SK-N-SH (cell line): ENCODE measurements at regions not wholly inside any gene's neighbourhood (a gene's known extent, or its start where the extent isn't known, plus 50 kb on each side); places are given as distances from the start of the nearest gene placed in this dataset.
"Not testable (repeated sequence)": the region's sequence is repeated elsewhere in the genome, so short reads cannot be mapped to it uniquely, and the experiment has no call there.

Experiments used
- CTCF ChIA-PET: fragments of 300-600, 350-600 bp; formaldehyde crosslinking; extraction: SDS; loops from one replicate; lab custom pipeline; 2021; lab: Yijun Ruan, JAX
- POLR2A ChIA-PET: fragments of 350-600 bp; sonication (Branson Sonifier 250); formaldehyde crosslinking; extraction: SDS; loops from one replicate; lab custom pipeline; 2020; ENCODE audit warnings: antibody characterized with exemption, inconsistent platforms; lab: Yijun Ruan, JAX
- DNase-seq: peaks from one replicate; pipeline ENCODE4 v3.0.0; 2012
- H2AFZ ChIP-seq: fragments of 200-600 bp; sonication (generic); 2 replicates; pipeline ENCODE4 v1.8.1; 2016; ENCODE audit warnings: antibody characterized with exemption, mild to moderate bottlenecking, low read depth
- H3F3A ChIP-seq: fragments of 200-600 bp; sonication (generic); replicated peaks from 2 replicates; pipeline ENCODE3; 2016; ENCODE audit warnings: antibody characterized with exemption, mild to moderate bottlenecking; ENCODE audit not compliant: insufficient read depth
- H3K27ac ChIP-seq, 2 experiments: fragments of 200-500 bp in 1 of 2; fragments of 200-600 bp in 1 of 2; sonication (Bioruptor generic) in 1 of 2; sonication (generic), shearing (Covaris generic) in 1 of 2; 2 replicates each; pipeline versions ENCODE4 v1.5.1 to v1.6.1; 2014 to 2016; ENCODE audit warnings: low read depth in 2 of 2, inconsistent platforms in 1 of 2, low read length in 1 of 2, mild to moderate bottlenecking in 1 of 2, mixed read lengths in 1 of 2
- H3K27me3 ChIP-seq: fragments of 200-600 bp; sonication (generic), shearing (Covaris generic); 2 replicates; pipeline ENCODE4 v1.6.1; 2016; ENCODE audit warnings: mixed run types; ENCODE audit not compliant: insufficient read depth
- H3K36me3 ChIP-seq, 2 experiments: fragments of 200-500 bp in 1 of 2; fragments of 200-600 bp in 1 of 2; sonication (Bioruptor generic) in 1 of 2; sonication (generic) in 1 of 2; replicated peaks in 1 of 2; 2 replicates each; pipeline versions ENCODE3 to v1.5.1; 2014 to 2016; ENCODE audit warnings: low read length in 1 of 2, mild to moderate bottlenecking in 1 of 2; ENCODE audit not compliant: insufficient read depth in 2 of 2, control insufficient read depth in 1 of 2
- H3K4me1 ChIP-seq, 2 experiments: fragments of 200-500 bp in 1 of 2; fragments of 200-600 bp in 1 of 2; sonication (Bioruptor generic) in 1 of 2; sonication (generic), shearing (Covaris generic) in 1 of 2; 2 replicates each; pipeline versions ENCODE4 v1.5.1 to v1.6.1; 2014 to 2016; ENCODE audit warnings: low read depth in 1 of 2, low read length in 1 of 2, mixed run types in 1 of 2; ENCODE audit not compliant: insufficient read depth in 2 of 2, control insufficient read depth in 1 of 2
- H3K4me2 ChIP-seq: fragments of 200-600 bp; sonication (generic), shearing (Covaris generic); 2 replicates; pipeline ENCODE4 v1.6.1; 2017; ENCODE audit warnings: mixed run types
- H3K4me3 ChIP-seq, 2 experiments: fragments of 200-500 bp in 1 of 2; fragments of 200-600 bp in 1 of 2; sonication (Bioruptor generic) in 1 of 2; sonication (generic), shearing (Covaris generic) in 1 of 2; 2 replicates each; pipeline versions ENCODE4 v1.5.1 to v1.8.1; 2014 to 2016; ENCODE audit warnings: low read depth in 2 of 2, inconsistent platforms in 1 of 2, low read length in 1 of 2, mild to moderate bottlenecking in 1 of 2, mixed read lengths in 1 of 2, moderate library complexity in 1 of 2
- H3K79me2 ChIP-seq: fragments of 200-600 bp; sonication (generic); 2 replicates; pipeline ENCODE4 v1.8.1; 2017; ENCODE audit warnings: mild to moderate bottlenecking; ENCODE audit not compliant: insufficient read depth
- H3K9ac ChIP-seq: fragments of 200-600 bp; sonication (generic); 2 replicates; pipeline ENCODE4 v1.6.1; 2017; ENCODE audit warnings: mixed run types
- H3K9me2 ChIP-seq: fragments of 200-600 bp; sonication (generic); 2 replicates; pipeline ENCODE4 v1.6.1; 2017; ENCODE audit warnings: mixed run types
- H3K9me3 ChIP-seq: fragments of 200-600 bp; sonication (generic); 2 replicates; pipeline ENCODE4 v1.6.1; 2017; ENCODE audit warnings: mixed run types, mild to moderate bottlenecking, moderate library complexity
- H4K20me1 ChIP-seq: fragments of 200-600 bp; sonication (generic); 2 replicates; pipeline ENCODE4 v1.6.1; 2017; ENCODE audit warnings: mild to moderate bottlenecking, mixed run types; ENCODE audit not compliant: insufficient read depth
- ELF1 ChIP-seq: IDR thresholded peaks from 2 replicates; pipeline ENCODE4 v1.4.0; 2012
- EZH2phosphoT487 ChIP-seq: fragments of 200-600 bp; sonication (generic); IDR thresholded peaks from 2 replicates; pipeline ENCODE4 v1.6.1; 2017; ENCODE audit warnings: low read depth, mixed run types, mild to moderate bottlenecking, antibody characterized with exemption, moderate library complexity, borderline replicate concordance
- FOSL2 ChIP-seq: IDR thresholded peaks from 2 replicates; pipeline ENCODE4 v1.4.0; 2012; ENCODE audit warnings: low read depth, mild to moderate bottlenecking, moderate library complexity, borderline replicate concordance
- FOXJ3 ChIP-seq: sonication (generic); formaldehyde crosslinking; IDR thresholded peaks from 2 replicates; pipeline ENCODE4 v1.5.1; 2020; ENCODE audit warnings: mild to moderate bottlenecking, missing genetic modification reagents
- FOXM1 ChIP-seq: IDR thresholded peaks from 2 replicates; pipeline ENCODE4 v1.4.0; 2012; ENCODE audit warnings: low read depth, mild to moderate bottlenecking
- IRF3 ChIP-seq: fragments of 150-350 bp; IDR thresholded peaks from 2 replicates; pipeline ENCODE4 v1.6.1; 2016; ENCODE audit warnings: mild to moderate bottlenecking, low read depth, low read length
- MAX ChIP-seq: IDR thresholded peaks from 2 replicates; pipeline ENCODE4 v1.4.0; 2012; ENCODE audit warnings: low read depth
- NFIC ChIP-seq: IDR thresholded peaks from 2 replicates; pipeline ENCODE4 v1.4.0; 2012; ENCODE audit warnings: borderline replicate concordance
- PBX3 ChIP-seq: IDR thresholded peaks from 2 replicates; pipeline ENCODE4; 2012
- REST ChIP-seq: IDR thresholded peaks from 2 replicates; pipeline ENCODE4 v1.6.1; 2012; ENCODE audit warnings: mild to moderate bottlenecking, low read depth, low read length, moderate library complexity
- RXRA ChIP-seq: IDR thresholded peaks from 2 replicates; pipeline ENCODE4 v1.4.0; 2012; ENCODE audit warnings: low read depth, mild to moderate bottlenecking, borderline replicate concordance
- SIN3A ChIP-seq: IDR thresholded peaks from 2 replicates; pipeline ENCODE4 v1.6.1; 2012; ENCODE audit warnings: low read depth, mild to moderate bottlenecking, low read length, moderate library complexity, borderline replicate concordance
- TEAD4 ChIP-seq: IDR thresholded peaks from 2 replicates; pipeline ENCODE4 v1.4.0; 2012; ENCODE audit warnings: mild to moderate bottlenecking, borderline replicate concordance; ENCODE audit not compliant: insufficient read depth
- YY1 ChIP-seq: IDR thresholded peaks from 2 replicates; pipeline ENCODE4 v1.4.0; 2012; ENCODE audit warnings: low read depth, mild to moderate bottlenecking
- ZBTB33 ChIP-seq: IDR thresholded peaks from 2 replicates; pipeline ENCODE4 v1.4.0; 2012; ENCODE audit warnings: low read depth, borderline replicate concordance
- WGBS: methylation state at CpG from one replicate; pipeline ENCODE4 v1.1.6; 2017; ENCODE audit warnings: low lambda C conversion rate; 5-methylcytosine and 5-hydroxymethylcytosine counted together

- no peak for TF ChIP-seq FOXJ3
Observed at GRCh38 chr1:178609015-178609414, 96.1 kb downstream of the TEX35 start (continued).

DNA sequence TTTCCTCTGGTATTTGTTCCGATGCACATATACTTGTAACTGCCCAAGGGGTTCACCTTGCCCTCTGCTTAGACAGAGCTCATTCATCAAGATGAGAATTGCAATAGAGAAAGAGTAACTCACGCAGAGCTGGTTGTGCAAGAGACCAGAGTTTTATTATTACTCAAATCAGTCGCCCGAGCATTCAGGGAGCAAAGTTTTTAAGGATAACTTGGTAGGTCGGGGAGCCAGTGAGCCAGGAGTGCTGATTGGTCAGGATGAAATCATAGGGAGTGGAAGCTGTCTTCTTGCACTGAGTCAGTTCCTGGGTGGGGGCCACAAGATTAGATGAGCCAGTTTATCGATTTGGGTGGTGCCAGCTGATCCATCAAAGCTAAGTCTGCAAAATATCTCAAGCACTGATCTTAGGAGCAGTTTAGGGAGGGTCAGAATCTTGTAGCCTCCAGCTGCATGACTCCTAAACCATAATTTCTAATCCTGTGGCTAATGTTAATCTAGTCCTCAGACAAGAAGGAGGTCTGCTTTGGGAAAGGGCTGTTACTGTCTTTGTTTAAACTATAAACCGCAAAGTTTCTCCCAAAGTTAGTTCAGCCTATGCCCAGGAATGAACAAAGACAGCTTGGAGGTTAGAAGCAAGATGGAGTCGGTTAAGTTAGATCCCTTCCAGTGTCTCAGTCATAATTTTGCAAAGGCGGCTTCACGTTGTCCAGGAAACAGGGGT lies 97.9 kb downstream of the TEX35 start:
- peaks cover 0 to 22% of the 10 kb centered on the region in 2 experiments for H3K4me1 ChIP-seq
- H3F3A ChIP-seq, result peaks cover 40% of the 10 kb centered on the region
- CTCF ChIA-PET, result interaction anchor here (1.1 kb wide), 1 partner anchor 79 kb away, joined by 3 read pairs; no protein-coding TSS in a partner anchor
- H3K9ac ChIP-seq, H3K9me3 ChIP-seq, H3K27me3 ChIP-seq, H3K79me2 ChIP-seq, H4K20me1 ChIP-seq, DNase-seq, POLR2A ChIA-PET, H3K9me2 ChIP-seq, H3K4me3 ChIP-seq, H3K4me2 ChIP-seq, H3K36me3 ChIP-seq: not testable (repeated sequence)
- 0 out of 2 replicates have a peak overlapping the region, but pooled peaks have one; percentile 26 for H2AFZ ChIP-seq
- 71% methylated on average over 10 of the region's 10 CpGs for WGBS
- peak overlapping the region in 1 of 2 experiments; percentile 93; a peak in 2 of 4 replicates for H3K27ac ChIP-seq

- Histone ChIP-seq H3K4me2 (peak overlapping the region; percentile 10; the same call in 1 of the 2 replicates), H3K9ac (peak overlapping the region; percentile 64), H3K4me3 (no peak overlapping the region), H3K4me1 (peaks cover 0 to 22% of the 10 kb centered on the region in 2 experiments), H3K27me3 (no peaks in the 10 kb centered on the region), H3F3A (peaks cover 40% of the 10 kb centered on the region), H4K20me1 (no peaks in the 10 kb centered on the region), H3K79me2 (no peaks in the 10 kb centered on the region), H3K9me2 (no peaks in the 10 kb centered on the region), H3K9me3 (no peaks in the 10 kb centered on the region), H3K27ac (peak overlapping the region; percentile 64 to 93; a peak in 3 of 4 replicates), H3K36me3 (no peaks in the 10 kb centered on the region), H2AFZ (peak overlapping the region; percentile 24; the same call in 1 of the 2 replicates)
- WGBS, result 13% methylated on average over 2 of the region's 2 CpGs
- ChIA-PET CTCF (interaction anchor here (0.9 to 1.1 kb wide), 2 partner anchors 46 to 141 kb away, joined by 3 read pairs; no protein-coding TSS in a partner anchor), POLR2A (interaction anchor here (0.6 kb wide), 1 partner anchor 294 kb away, joined by 3 read pairs; no protein-coding TSS in a partner anchor)
- DNase-seq, result no peak
- TF ChIP-seq RXRA (0 out of 2 replicates have a peak, but pooled peaks have one; percentile 38), YY1 (no peak), REST (no peak), FOXJ3 (no peak), PBX3 (no peak), IRF3 (no peak), ZBTB33 (no peak), FOSL2 (peak; percentile 66; the same call in 1 of the 2 replicates), NFIC (peak; percentile 30; the same call in 1 of the 2 replicates), MAX (no peak), ELF1 (no peak), SIN3A (no peak), FOXM1 (no peak), EZH2phosphoT487 (no peak), TEAD4 (peak; percentile 50; the same call in 1 of the 2 replicates)
Observed at GRCh38 chr1:178612261-178612660, 99.4 kb downstream of the TEX35 start.
